ENCODE measurements at regions not wholly inside any gene's neighbourhood (a gene's known extent, or its start where the extent isn't known, plus 50 kb on each side); places are given as distances from the start of the nearest gene placed in this dataset.

DNA sequence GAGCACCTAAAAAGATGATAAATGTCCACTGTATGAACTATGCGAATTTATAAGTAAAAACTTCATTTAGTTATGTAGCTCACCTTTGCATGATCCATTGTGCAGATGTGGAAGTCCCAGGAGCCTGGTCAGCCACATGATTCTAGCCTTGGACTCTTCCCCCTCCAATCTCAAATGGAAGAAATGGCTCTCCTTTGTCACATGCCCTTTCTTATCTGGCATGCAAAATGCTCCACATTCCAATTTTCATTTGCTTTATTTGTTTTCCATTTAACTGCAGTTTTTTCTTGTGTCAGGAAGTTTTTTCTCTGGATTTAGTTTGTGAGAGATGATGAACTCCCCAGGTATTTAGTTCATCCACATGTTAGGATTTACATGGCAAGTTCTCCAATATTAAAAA is 73.8 kb downstream of the DYRK2 start:
- TF ChIP-seq CTCF (IDR thresholded peaks at IDR 0.05 in 8 of 11, conservative IDR thresholded peaks at IDR 0.05 in 3 of 11) (no peak), POLR2AphosphoS5 (IDR thresholded peaks at IDR 0.05) (no peak)

Measured in spleen (tissue), 7 donors.